ENCODE measurements at regions not wholly inside any gene's neighbourhood (a gene's known extent, or its start where the extent isn't known, plus 50 kb on each side); places are given as distances from the start of the nearest gene placed in this dataset.

DNA sequence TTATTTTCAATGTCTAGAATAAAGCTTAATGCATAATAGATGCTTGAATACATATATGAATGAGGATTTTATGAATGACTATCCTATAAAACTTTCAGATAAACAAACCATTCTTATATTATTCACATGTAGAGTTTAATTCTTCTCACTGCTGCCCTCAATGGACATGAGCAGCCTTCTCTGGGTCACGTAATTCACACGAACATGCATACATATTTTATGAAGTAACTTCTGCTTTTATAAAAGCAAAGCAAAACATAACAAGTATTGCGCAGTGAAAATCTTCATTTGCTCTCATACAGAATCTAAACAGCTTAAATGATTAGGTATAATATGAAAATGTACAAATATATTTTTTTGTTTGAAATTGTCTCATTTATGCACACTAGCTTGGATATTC lies 116.7 kb downstream of the TMA16 start:
- no peak for TF ChIP-seq POLR2AphosphoS5 (IDR thresholded peaks at IDR 0.05; ENCODE audit: insufficient read depth in 1 of 2, low read depth in 1 of 2)
- TF ChIP-seq, protein P1, sequence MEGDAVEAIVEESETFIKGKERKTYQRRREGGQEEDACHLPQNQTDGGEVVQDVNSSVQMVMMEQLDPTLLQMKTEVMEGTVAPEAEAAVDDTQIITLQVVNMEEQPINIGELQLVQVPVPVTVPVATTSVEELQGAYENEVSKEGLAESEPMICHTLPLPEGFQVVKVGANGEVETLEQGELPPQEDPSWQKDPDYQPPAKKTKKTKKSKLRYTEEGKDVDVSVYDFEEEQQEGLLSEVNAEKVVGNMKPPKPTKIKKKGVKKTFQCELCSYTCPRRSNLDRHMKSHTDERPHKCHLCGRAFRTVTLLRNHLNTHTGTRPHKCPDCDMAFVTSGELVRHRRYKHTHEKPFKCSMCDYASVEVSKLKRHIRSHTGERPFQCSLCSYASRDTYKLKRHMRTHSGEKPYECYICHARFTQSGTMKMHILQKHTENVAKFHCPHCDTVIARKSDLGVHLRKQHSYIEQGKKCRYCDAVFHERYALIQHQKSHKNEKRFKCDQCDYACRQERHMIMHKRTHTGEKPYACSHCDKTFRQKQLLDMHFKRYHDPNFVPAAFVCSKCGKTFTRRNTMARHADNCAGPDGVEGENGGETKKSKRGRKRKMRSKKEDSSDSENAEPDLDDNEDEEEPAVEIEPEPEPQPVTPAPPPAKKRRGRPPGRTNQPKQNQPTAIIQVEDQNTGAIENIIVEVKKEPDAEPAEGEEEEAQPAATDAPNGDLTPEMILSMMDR (IDR thresholded peaks at IDR 0.05): no peak
- no peak for TF ChIP-seq POLR2A (IDR thresholded peaks at IDR 0.05)
- intact Hi-C loops (cut with DNase I): no loop called here
- H3K4me3 ChIP-seq: no peak overlapping the region

DNA sequence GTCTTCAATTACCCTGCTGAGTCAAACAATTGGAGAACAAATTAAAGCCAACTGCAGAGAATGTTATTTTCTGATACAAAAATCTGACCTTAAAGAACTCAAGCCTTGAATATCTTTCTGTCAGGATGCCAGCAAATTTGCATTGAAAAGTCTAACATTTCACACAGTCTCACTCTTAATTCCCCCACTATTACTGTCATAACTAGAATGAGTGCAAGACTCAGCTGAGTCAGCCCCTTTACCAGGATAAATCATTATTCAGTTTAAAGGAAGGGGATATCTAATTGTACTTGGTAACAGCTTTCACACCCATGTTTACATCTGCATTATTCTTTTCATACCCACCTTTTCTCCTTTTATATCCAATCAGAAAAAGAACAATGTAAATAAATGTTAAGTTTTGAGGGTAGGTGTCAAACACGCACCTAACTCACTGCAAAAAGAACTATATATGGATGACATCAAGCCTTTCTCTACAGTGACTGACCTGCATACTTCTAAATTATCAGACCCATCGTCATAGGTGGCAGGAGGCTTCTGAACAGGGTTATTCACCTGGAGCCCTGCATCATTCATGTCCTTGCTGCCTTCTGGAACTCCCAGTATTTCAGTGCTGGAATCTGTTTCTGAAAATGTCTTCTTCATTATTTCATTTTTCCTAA lies 117.4 kb downstream of the TMA16 start:
- Histone ChIP-seq H3K4me3 (no peak overlapping the region), H3K27ac (no peak overlapping the region), H3K27me3 (no peaks in the 10 kb centered on the region)

More for the DNA sequence above, 116.7 kb downstream of the TMA16 start:
- no peaks in the 10 kb centered on the region for H3K36me3 ChIP-seq
- no peaks in the 10 kb centered on the region for H3K9me3 ChIP-seq
- no peaks in the 10 kb centered on the region for H3K27me3 ChIP-seq
- DNase-seq (ENCODE audit: extremely low spot score in 2 of 2): no peak
- H3K27ac ChIP-seq: no peak overlapping the region
- H3K4me1 ChIP-seq: no peaks in the 10 kb centered on the region

DNA sequence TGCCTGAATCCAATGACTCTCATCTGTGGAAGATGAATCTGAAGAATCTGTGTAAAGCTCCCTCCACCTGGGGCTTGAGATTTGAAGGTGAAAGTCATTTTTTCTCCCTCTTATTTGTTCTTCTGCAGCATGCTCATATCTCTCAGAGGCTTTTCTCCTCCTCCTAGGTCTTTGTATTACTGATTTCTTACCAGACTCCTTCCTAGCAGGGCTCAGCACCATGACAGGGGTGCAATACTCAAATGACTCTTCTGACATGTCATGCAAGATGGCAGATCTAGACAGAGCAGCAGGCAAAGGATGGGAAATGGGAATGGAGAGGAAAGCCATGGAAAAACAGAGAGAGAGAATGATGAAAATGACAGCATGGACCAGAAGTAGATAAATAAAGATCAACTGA lies 118.3 kb downstream of the TMA16 start:
- no peaks in the 10 kb centered on the region for H3K9me3 ChIP-seq
- H3K27ac ChIP-seq: no peak overlapping the region
- H3K4me3 ChIP-seq: no peak overlapping the region
- no peaks in the 10 kb centered on the region for H3K27me3 ChIP-seq
- no peak for DNase-seq (ENCODE audit: extremely low spot score in 2 of 2)
- no peaks in the 10 kb centered on the region for H3K36me3 ChIP-seq
- H3K4me1 ChIP-seq: no peaks in the 10 kb centered on the region
- intact Hi-C loops (cut with DNase I): no loop called here
- TF ChIP-seq POLR2AphosphoS5 (IDR thresholded peaks at IDR 0.05; ENCODE audit: insufficient read depth in 1 of 2, low read depth in 1 of 2): no peak
- TF ChIP-seq POLR2A (IDR thresholded peaks at IDR 0.05): no peak
- TF ChIP-seq, protein P1 (IDR thresholded peaks at IDR 0.05): no peak

More for the DNA sequence above, 117.4 kb downstream of the TMA16 start:
- intact Hi-C loops (cut with DNase I): no loop called here
- no peaks in the 10 kb centered on the region for H3K9me3 ChIP-seq
- DNase-seq (ENCODE audit: extremely low spot score in 2 of 2): no peak
- H3K36me3 ChIP-seq: no peaks in the 10 kb centered on the region
- H3K4me1 ChIP-seq: no peaks in the 10 kb centered on the region
- TF ChIP-seq, protein P1 (IDR thresholded peaks at IDR 0.05): no peak
- TF ChIP-seq POLR2AphosphoS5 (IDR thresholded peaks at IDR 0.05; ENCODE audit: insufficient read depth in 1 of 2, low read depth in 1 of 2): no peak
- TF ChIP-seq POLR2A (IDR thresholded peaks at IDR 0.05): no peak

DNA sequence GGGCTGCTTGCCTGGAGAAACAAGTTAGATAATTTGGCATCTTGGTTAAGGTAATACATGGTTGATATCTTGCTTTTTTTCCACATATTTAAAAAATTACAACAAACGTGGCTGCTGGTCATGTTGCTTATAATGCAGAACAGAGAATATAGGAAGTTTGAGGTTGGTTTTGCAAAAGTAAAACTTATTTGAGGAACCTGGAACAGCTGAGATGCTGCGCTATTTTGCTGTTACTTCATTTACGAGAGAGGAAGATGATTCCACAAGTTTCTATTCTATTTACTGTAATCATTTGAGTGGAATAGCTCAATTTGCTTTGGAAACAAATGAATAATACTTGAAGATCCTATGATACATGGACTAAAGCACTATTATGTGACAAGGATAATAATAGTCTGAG lies 118.9 kb downstream of the TMA16 start:
- Histone ChIP-seq H3K36me3 (no peaks in the 10 kb centered on the region), H3K27ac (no peak overlapping the region), H3K4me1 (no peaks in the 10 kb centered on the region), H3K27me3 (no peaks in the 10 kb centered on the region), H3K4me3 (no peak overlapping the region), H3K9me3 (no peaks in the 10 kb centered on the region)
- TF ChIP-seq POLR2AphosphoS5 (IDR thresholded peaks at IDR 0.05; ENCODE audit: insufficient read depth in 1 of 2, low read depth in 1 of 2) (no peak), POLR2A (IDR thresholded peaks at IDR 0.05) (no peak)
- TF ChIP-seq, protein P1 (IDR thresholded peaks at IDR 0.05): no peak
- no peak for DNase-seq (ENCODE audit: extremely low spot score in 2 of 2)
- intact Hi-C loops (cut with DNase I): no loop called here

DNA sequence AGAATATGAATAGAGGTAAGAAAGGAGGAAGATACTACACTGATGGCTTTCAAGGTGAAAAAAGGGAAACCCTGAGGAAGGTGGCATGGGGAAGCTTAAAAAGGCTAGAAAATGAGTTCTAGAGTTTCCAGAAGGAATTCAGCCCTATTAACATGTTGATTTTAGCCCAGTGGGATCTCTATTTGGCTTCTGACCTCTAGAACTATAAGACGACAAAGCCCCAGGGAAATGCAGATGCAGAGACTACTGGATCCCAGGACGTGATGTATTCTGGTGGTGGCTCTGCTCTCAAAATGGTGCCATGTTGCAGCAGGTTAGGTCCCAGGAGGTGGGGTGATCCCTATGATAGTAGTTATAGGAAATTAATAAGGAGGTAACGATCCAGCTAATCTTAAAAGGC lies 120.4 kb downstream of the TMA16 start:
- H3K27me3 ChIP-seq: no peaks in the 10 kb centered on the region
- TF ChIP-seq POLR2A (IDR thresholded peaks at IDR 0.05) (no peak), POLR2AphosphoS5 (IDR thresholded peaks at IDR 0.05; ENCODE audit: insufficient read depth in 1 of 2, low read depth in 1 of 2) (no peak)
- TF ChIP-seq, protein P1 (IDR thresholded peaks at IDR 0.05): no peak
- no peak overlapping the region for H3K4me3 ChIP-seq
- H3K27ac ChIP-seq: no peak overlapping the region
- DNase-seq (ENCODE audit: extremely low spot score in 2 of 2): no peak
- intact Hi-C loops (cut with DNase I): no loop called here
- no peaks in the 10 kb centered on the region for H3K4me1 ChIP-seq
- H3K9me3 ChIP-seq: no peaks in the 10 kb centered on the region
- H3K36me3 ChIP-seq: no peaks in the 10 kb centered on the region

All from vagina (tissue), 2 donors.